ENCODE measurements at regions not wholly inside any gene's neighbourhood (a gene's known extent, or its start where the extent isn't known, plus 50 kb on each side); places are given as distances from the start of the nearest gene placed in this dataset.

DNA sequence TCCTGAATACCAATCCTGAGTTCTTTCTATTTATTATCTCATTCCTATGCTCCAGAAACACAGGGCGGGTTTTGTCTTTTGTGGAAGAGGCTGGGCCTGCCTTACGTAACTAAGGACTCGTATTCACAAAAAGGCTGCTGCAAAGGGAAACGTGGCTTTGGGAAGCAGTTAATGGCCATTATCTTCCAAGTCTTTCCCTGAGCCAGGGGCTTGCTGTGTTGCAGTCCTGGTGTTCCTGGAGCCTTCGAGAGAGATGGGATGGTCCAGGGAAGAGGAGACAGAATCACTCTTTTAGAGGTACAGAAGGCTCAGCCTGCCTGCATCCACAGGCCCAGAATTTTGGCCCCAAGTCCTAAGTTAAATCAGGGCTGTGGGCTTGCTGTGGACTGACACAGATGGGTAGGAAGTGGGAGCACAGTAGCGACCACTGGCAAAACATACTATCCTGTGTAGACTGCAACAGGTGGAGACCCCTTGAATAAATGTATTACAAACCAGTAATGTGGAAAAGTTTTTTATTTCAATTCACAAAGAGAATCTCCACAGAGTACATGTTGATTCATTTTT is 139.4 kb upstream of the ST6GAL2 start:
- WGBS, 2 donors = 65 to 82% methylated on average over 5 to 6 of the region's 6 CpGs
- Histone ChIP-seq H3K27me3 (peaks cover 0 to 3% (median 0%) of the 10 kb centered on the region in 4 donors), H3K4me1 (no peaks in the 10 kb centered on the region), H3K4me3 (no peak overlapping the region), H3K9me3 (no peaks in the 10 kb centered on the region), H3K36me3 (no peaks in the 10 kb centered on the region), H3K27ac (no peak overlapping the region)
- intact Hi-C loops (cut with DNase I) = no loop called here
- no peak for TF ChIP-seq POLR2A (IDR thresholded peaks at IDR 0.05)
- no peak for TF ChIP-seq CTCF (IDR thresholded peaks at IDR 0.05)
- no peak for DNase-seq

DNA sequence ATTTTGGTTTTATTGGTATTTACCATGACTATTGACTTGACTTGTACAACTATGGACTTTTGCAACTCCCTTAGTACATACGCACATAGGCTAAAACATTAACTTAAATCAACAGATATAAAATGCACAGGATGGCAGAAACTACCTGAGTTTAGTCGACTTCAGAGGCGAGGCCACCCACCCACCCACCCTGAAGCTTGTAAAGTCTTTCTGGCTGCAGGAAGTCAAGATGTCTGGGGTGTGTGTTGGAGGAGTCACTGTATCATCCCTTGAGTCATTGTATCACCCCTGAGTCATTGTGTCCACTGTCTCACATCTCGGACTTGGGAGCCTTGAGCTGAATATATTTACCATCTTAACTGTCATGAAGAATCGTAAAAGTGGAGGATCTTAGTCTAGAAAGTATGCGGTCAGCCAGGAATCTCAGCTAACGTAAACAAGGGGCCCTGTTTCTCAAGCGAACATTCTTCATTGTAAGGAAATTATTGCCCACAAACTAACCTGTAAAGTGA is 140.0 kb upstream of the ST6GAL2 start:
- 79 to 81% methylated on average over 8 of the region's 8 CpGs for WGBS, 2 donors
- Histone ChIP-seq H3K36me3 (no peaks in the 10 kb centered on the region), H3K27me3 (peaks cover 0 to 3% (median 0%) of the 10 kb centered on the region in 4 donors), H3K4me3 (no peak overlapping the region), H3K9me3 (no peaks in the 10 kb centered on the region), H3K4me1 (no peaks in the 10 kb centered on the region), H3K27ac (no peak overlapping the region)
- TF ChIP-seq POLR2A (IDR thresholded peaks at IDR 0.05) = no peak
- no peak for TF ChIP-seq CTCF (IDR thresholded peaks at IDR 0.05)
- intact Hi-C loops (cut with DNase I) = no loop called here
- no peak for DNase-seq

DNA sequence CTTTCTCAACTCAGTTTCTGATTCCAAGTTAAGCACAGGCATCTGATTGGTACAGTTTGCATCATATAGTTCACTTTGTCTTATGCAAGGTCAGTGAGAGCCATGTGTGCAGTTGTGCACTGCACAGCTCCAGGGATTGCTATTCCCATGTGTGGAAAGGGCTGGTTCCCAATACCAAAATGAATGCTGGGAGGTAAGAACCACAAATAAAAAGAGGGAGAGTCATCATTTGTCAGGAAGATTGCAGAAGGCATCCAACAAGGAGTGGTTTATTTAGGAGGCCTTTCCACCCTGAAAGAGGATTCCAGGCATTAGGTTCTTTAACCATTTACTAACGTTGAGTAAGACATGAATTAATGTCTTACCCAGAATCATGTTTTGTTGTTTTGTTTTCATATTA is 141.2 kb upstream of the ST6GAL2 start:
- no peak overlapping the region for H3K27ac ChIP-seq
- intact Hi-C loops (cut with DNase I) = no loop called here
- no peak overlapping the region for H3K4me3 ChIP-seq
- DNase-seq = no peak
- H3K4me1 ChIP-seq = no peaks in the 10 kb centered on the region
- no peaks in the 10 kb centered on the region for H3K9me3 ChIP-seq
- no peak for TF ChIP-seq CTCF (IDR thresholded peaks at IDR 0.05)
- TF ChIP-seq POLR2A (IDR thresholded peaks at IDR 0.05) = no peak
- H3K27me3 ChIP-seq = peaks cover 0 to 3% (median 0%) of the 10 kb centered on the region in 4 donors
- 60 to 75% methylated on average over 1 of the region's 1 CpG for WGBS, 2 donors
- no peaks in the 10 kb centered on the region for H3K36me3 ChIP-seq

- H3K36me3 ChIP-seq = no peaks in the 10 kb centered on the region
- H3K27me3 ChIP-seq = peaks cover 0 to 3% (median 0%) of the 10 kb centered on the region in 4 donors
- no peak for DNase-seq
- H3K27ac ChIP-seq = no peak overlapping the region
- H3K4me3 ChIP-seq = no peak overlapping the region
- no peak for TF ChIP-seq CTCF (IDR thresholded peaks at IDR 0.05)
- TF ChIP-seq POLR2A (IDR thresholded peaks at IDR 0.05) = no peak
- no peaks in the 10 kb centered on the region for H3K4me1 ChIP-seq
- no peaks in the 10 kb centered on the region for H3K9me3 ChIP-seq
- intact Hi-C loops (cut with DNase I) = no loop called here
Observed at GRCh38 chr2:107027810-107028209, 141.8 kb upstream of the ST6GAL2 start.

GRCh38 chr2:107028661-107029060 is 142.7 kb upstream of the ST6GAL2 start:
- Histone ChIP-seq H3K4me3 (no peak overlapping the region), H3K27me3 (peaks cover 0 to 3% (median 0%) of the 10 kb centered on the region in 4 donors), H3K4me1 (no peaks in the 10 kb centered on the region), H3K27ac (no peak overlapping the region), H3K36me3 (no peaks in the 10 kb centered on the region), H3K9me3 (no peaks in the 10 kb centered on the region)
- no peak for DNase-seq
- 20 to 29% methylated on average over 1 of the region's 1 CpG for WGBS, 2 donors
- intact Hi-C loops (cut with DNase I) = no loop called here
- no peak for TF ChIP-seq CTCF (IDR thresholded peaks at IDR 0.05)
- no peak for TF ChIP-seq POLR2A (IDR thresholded peaks at IDR 0.05)

Data from esophagus squamous epithelium (tissue), 5 donors.